Esophagus muscularis mucosa (tissue), 4 donors: ENCODE measurements at regions not wholly inside any gene's neighbourhood (a gene's known extent, or its start where the extent isn't known, plus 50 kb on each side); places are given as distances from the start of the nearest gene placed in this dataset.
"Not testable (repeated sequence)": the region's sequence is repeated elsewhere in the genome, so short reads cannot be mapped to it uniquely, and the experiment has no call there.

Source experiments
- CTCF ChIP-seq, 3 experiments: fragments of 200-600 bp in 2 of 3; fragments of 450-650 bp in 1 of 3; sonication (generic) in 2 of 3; IDR thresholded peaks; one replicate each; pipeline ENCODE4 v1.5.1; 2017 to 2019; ENCODE audit warnings: antibody characterized with exemption in 3 of 3, mild to moderate bottlenecking in 2 of 3, moderate library complexity in 1 of 3
- EP300 ChIP-seq: sonication (generic); formaldehyde crosslinking; IDR thresholded peaks from one replicate; pipeline ENCODE4 v1.6.1; 2017; ENCODE audit warnings: antibody characterized with exemption
- POLR2AphosphoS5 ChIP-seq, 2 donors: sonication (generic); formaldehyde crosslinking; IDR thresholded peaks; one replicate each; pipeline ENCODE4 v1.6.1; 2017; ENCODE audit warnings: antibody characterized with exemption in 2 of 2

GRCh38 chr12:84018556-84019179 lies 893.9 kb downstream of the SLC6A15 start:
- not testable (repeated sequence) for TF ChIP-seq POLR2AphosphoS5 (IDR thresholded peaks at IDR 0.05); CTCF (IDR thresholded peaks at IDR 0.05); EP300
